Activated CD4-positive, alpha-beta memory T cell treated with anti-CD3 and anti-CD28 coated beads, Interleukin-2, amount 10 ng/mL, durations not matched to agents 7 days and 5 days (primary cell): ENCODE measurements at regions not wholly inside any gene's neighbourhood (a gene's known extent, or its start where the extent isn't known, plus 50 kb on each side); places are given as distances from the start of the nearest gene placed in this dataset.
"Not testable (repeated sequence)": the region's sequence is repeated elsewhere in the genome, so short reads cannot be mapped to it uniquely, and the experiment has no call there.

Experiments used
- CTCF ChIA-PET: fragments of 350-600 bp; sonication (Branson Sonifier 250); formaldehyde crosslinking; loops from one replicate; lab custom pipeline; 2021; ENCODE audit warnings: antibody characterized with exemption, inconsistent platforms; lab: Charles Lee
- POLR2A ChIA-PET: fragments of 350-600 bp; sonication (Branson Sonifier 250); formaldehyde crosslinking; loops from one replicate; lab custom pipeline; 2021; ENCODE audit warnings: antibody characterized with exemption; lab: Charles Lee
- DNase-seq: peaks from one replicate; pipeline ENCODE4 v3.0.0-alpha.2; 2020
- H3K27ac Mint-ChIP-seq: one replicate; pipeline ENCODE4 v1.8.0; 2021; ENCODE audit warnings: mild to moderate bottlenecking, mixed read lengths
- H3K27me3 Mint-ChIP-seq: one replicate; pipeline ENCODE4 v1.8.0; 2021; ENCODE audit warnings: mixed read lengths
- H3K36me3 Mint-ChIP-seq: one replicate; pipeline ENCODE4 v1.8.0; 2021; ENCODE audit warnings: low read depth, mixed read lengths
- H3K4me1 Mint-ChIP-seq: one replicate; pipeline ENCODE4 v1.8.0; 2021; ENCODE audit warnings: mixed read lengths
- H3K4me3 Mint-ChIP-seq: one replicate; pipeline ENCODE4 v1.8.0; 2021; ENCODE audit warnings: mild to moderate bottlenecking, mixed read lengths
- H3K9me3 Mint-ChIP-seq: one replicate; pipeline ENCODE4 v1.8.0; 2021; ENCODE audit warnings: mixed read lengths

DNA sequence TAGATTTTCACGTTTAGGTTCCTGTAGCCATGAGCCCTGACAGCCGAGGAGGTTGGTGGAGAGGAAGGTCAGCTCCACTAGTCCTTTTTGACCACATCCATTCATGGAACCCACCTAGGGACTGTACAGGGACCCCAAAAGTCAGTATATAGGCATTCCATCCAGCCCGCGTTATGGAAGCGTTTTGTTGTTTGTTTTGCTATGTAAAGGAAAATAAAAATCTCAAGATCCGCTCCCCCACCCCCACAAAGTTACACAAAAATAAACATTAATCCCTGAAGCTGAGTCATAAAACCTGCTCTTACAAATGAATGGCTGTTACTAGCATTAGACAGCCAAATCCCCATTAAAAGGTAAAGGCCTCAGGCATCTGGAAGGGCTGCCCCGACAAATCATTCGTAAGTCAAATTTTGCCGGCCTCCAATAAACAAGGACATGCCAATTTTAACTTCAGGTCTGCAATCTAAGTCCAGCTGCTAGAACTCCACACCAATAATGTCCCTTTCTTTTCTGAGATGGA lies 292.9 kb downstream of the MED10 start:
- Mint-ChIP-seq H3K4me1 (no peaks in the 10 kb centered on the region), H3K9me3 (peaks cover 4% of the 10 kb centered on the region), H3K4me3 (no peak overlapping the region), H3K27me3 (no peaks in the 10 kb centered on the region), H3K36me3 (no peaks in the 10 kb centered on the region), H3K27ac (no peak overlapping the region)
- ChIA-PET CTCF (no interaction called here), POLR2A (no interaction called here)
- no peak for DNase-seq

DNA sequence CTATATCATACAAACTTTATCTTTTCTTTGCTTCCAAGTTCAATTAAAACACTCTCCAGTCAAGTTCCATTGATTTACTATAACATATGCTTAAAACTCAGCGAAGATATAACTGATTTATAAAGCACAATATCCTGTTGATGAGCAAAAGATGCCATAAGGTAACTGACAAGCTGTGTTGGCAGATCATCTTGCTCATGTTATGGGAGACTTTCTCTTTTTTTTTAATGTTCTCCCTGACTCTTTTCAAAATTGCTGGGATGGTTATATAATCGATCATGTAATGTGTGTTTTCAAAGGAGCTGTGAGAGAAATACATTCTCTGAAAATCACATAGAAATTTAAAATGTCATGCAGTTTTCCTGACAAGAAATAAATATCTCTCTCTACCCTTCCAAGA lies 293.5 kb downstream of the MED10 start:
- Mint-ChIP-seq H3K36me3 (no peaks in the 10 kb centered on the region), H3K27ac (no peak overlapping the region), H3K4me1 (no peaks in the 10 kb centered on the region), H3K4me3 (no peak overlapping the region), H3K27me3 (no peaks in the 10 kb centered on the region), H3K9me3 (peaks cover 4% of the 10 kb centered on the region)
- CTCF ChIA-PET: no interaction called here
- DNase-seq: no peak
- POLR2A ChIA-PET: no interaction called here

DNA sequence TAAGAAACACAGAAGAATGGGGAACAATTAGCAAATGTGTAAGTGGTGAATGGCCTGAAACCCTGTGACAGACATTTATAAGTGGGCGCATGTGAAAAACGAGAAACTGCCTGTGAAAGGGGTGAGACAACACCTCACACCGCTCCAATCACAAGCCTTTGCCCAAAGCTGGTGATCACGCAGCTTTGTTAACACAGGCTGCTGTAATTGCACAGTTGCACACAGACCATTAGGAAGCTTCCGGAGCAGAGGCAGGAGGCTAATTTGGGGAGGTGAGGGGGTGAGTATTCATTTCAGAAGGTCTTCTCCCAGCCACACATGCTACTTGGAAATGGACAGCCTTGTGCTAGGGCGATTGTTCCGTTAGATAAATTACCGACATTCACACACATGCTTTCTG lies 294.0 kb downstream of the MED10 start:
- H3K4me1 Mint-ChIP-seq: no peaks in the 10 kb centered on the region
- H3K9me3 Mint-ChIP-seq: peaks cover 4% of the 10 kb centered on the region
- ChIA-PET CTCF (no interaction called here), POLR2A (no interaction called here)
- H3K36me3 Mint-ChIP-seq: no peaks in the 10 kb centered on the region
- H3K27ac Mint-ChIP-seq: no peak overlapping the region
- no peaks in the 10 kb centered on the region for H3K27me3 Mint-ChIP-seq
- no peak for DNase-seq
- H3K4me3 Mint-ChIP-seq: no peak overlapping the region

DNA sequence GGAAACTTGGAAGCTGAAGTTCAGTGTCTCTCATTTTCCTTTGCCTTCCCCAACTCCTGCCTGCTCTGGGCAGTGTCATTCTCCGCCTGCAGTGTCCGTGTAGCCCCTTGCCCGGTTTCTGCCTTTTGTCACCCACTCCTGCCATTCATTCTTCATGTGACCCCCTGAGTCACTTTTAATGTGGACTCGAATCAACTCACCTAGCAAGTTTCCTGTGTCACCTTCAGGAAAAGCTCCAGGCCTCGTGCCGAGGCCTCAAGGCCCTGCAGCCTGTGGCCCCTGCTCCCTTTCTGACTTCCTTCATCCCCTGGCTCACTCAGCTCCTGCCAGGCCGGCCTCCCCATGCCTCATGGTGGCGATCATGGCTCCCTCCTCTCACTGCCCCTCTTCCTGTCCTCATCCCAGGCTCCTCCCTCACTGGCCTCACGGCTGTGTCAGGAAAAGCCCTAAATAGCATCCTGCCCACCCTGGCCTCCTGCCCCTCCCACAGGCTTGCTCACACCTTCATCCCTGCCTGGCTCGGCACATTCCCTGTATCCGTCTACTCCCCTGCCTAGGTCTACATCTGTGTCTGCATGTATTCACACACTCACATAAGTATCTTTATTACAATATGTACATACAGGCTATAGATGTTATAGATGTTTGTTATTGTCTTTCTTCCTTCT lies 294.9 kb downstream of the MED10 start:
- no peak overlapping the region for H3K27ac Mint-ChIP-seq

DNA sequence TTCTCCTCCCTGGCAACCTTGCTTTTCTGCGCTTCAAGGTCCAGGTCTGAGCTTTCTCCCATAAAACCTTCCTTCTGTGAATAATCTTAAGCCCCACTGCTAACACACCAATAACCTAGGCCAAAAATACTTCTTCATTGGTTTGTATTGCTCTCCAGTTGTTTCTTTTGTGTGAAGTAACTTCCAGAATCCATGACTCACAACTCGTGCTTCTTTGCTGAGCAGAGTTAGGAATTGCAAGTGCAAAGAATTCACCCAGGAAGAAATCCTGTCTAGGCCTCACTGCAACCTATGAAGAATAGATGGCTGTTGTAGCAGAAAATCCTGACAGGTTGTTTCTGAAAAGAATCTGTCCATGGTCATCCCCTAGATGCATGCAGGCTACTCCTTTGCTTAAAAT lies 295.7 kb downstream of the MED10 start:
- no peak overlapping the region for H3K4me3 Mint-ChIP-seq
- ChIA-PET POLR2A (no interaction called here), CTCF (no interaction called here)
- no peak overlapping the region for H3K27ac Mint-ChIP-seq
- no peak for DNase-seq
- no peaks in the 10 kb centered on the region for H3K27me3 Mint-ChIP-seq
- peaks cover 4% of the 10 kb centered on the region for H3K9me3 Mint-ChIP-seq
- no peaks in the 10 kb centered on the region for H3K36me3 Mint-ChIP-seq
- H3K4me1 Mint-ChIP-seq: no peaks in the 10 kb centered on the region

More for the DNA sequence above, 294.9 kb downstream of the MED10 start:
- Mint-ChIP-seq H3K27me3 (no peaks in the 10 kb centered on the region), H3K36me3 (no peaks in the 10 kb centered on the region), H3K9me3 (peaks cover 4% of the 10 kb centered on the region), H3K4me3 (no peak overlapping the region), H3K4me1 (no peaks in the 10 kb centered on the region)
- DNase-seq: no peak
- ChIA-PET POLR2A (no interaction called here), CTCF (no interaction called here)

DNA sequence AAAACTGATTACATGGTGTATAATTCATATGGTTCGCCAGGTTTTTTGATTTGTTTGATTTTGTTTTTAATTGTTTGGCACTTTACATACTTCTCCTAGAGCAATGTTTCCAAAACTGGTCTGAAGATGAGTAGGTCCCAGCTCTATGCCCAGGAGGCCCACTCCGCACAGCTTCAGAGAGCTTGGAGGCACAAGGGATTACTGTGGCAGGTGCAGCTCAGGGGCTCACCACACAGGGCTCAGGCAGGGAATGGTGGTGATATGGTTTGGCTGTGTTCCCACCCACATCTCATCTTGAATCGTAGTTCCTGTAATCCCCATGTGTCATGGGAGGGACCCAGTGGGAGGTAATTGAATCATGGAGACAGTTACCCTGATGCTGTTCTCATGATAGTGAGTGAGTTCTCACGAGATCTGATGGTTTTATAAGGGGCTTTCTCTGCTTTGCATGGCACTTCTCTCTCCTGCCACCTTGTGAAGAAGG lies 296.6 kb downstream of the MED10 start:
- peaks cover 4% of the 10 kb centered on the region for H3K9me3 Mint-ChIP-seq
- ChIA-PET CTCF (no interaction called here), POLR2A (no interaction called here)
- H3K27me3 Mint-ChIP-seq: no peaks in the 10 kb centered on the region
- H3K4me1 Mint-ChIP-seq: no peaks in the 10 kb centered on the region
- no peak overlapping the region for H3K27ac Mint-ChIP-seq
- DNase-seq: no peak
- no peaks in the 10 kb centered on the region for H3K36me3 Mint-ChIP-seq
- no peak overlapping the region for H3K4me3 Mint-ChIP-seq

DNA sequence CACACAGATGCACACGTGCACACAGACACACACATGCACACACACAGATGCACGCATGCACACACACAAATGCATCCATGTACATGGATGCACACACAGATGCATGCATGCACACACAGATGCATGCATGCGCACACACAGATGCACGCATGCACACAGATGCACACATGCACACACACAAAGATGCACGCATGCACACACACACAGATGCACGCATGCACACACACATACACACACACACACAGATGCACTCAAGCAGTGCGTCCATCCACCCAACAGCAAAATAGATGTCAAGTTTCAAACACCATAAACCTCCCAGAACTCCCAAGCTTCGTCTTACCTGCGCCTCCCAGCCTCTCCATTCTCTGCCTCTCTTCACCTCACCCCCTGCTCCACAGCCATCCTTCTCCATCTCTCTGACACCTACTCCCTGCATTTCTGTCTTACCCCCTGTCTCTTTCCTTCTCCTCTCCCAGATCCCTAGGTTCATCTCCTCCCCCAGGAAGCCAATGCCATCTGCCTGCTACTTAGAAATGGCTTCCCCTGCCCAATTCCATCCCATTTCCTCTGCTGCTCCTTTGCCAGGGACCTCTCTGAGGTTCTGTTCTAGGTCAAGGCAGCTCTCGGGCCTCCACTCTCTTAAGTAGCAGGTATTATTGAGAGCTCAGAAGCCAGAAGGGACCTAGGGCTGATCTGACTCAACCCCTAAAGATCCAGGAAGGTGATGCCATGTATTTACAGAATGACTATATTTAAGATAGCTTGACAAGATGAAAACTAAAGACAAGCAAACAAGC lies 297.2 kb downstream of the MED10 start:
- no peaks in the 10 kb centered on the region for H3K36me3 Mint-ChIP-seq
- POLR2A ChIA-PET: no interaction called here
- H3K4me3 Mint-ChIP-seq: no peak overlapping the region
- CTCF ChIA-PET: no interaction called here
- H3K9me3 Mint-ChIP-seq: peaks cover 4% of the 10 kb centered on the region
- no peaks in the 10 kb centered on the region for H3K27me3 Mint-ChIP-seq
- H3K4me1 Mint-ChIP-seq: no peaks in the 10 kb centered on the region
- no peak for DNase-seq
- no peak overlapping the region for H3K27ac Mint-ChIP-seq

DNA sequence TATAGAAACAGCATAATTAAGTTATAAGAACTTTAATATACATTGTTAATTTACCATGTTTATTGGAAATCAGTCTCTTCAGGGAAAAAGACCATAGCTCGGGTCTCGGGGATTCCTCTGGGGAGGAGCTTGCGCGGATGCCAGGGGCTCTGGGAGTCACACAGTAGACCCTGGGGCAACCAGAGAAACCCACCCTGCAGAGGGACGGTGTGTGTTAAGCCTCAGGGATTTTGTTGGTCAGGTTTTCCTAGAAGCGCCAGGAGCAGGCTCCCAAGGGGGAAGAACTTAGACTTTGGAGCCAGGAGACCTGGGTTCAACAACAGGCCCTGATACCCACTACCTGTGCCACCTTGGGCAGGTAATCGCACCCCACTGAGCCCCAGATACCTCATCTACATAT lies 297.9 kb downstream of the MED10 start:
- Mint-ChIP-seq H3K4me3 (no peak overlapping the region), H3K36me3 (no peaks in the 10 kb centered on the region), H3K27me3 (no peaks in the 10 kb centered on the region), H3K9me3 (peaks cover 4% of the 10 kb centered on the region), H3K4me1 (no peaks in the 10 kb centered on the region), H3K27ac (no peak overlapping the region)
- no peak for DNase-seq
- ChIA-PET POLR2A (no interaction called here), CTCF (no interaction called here)

DNA sequence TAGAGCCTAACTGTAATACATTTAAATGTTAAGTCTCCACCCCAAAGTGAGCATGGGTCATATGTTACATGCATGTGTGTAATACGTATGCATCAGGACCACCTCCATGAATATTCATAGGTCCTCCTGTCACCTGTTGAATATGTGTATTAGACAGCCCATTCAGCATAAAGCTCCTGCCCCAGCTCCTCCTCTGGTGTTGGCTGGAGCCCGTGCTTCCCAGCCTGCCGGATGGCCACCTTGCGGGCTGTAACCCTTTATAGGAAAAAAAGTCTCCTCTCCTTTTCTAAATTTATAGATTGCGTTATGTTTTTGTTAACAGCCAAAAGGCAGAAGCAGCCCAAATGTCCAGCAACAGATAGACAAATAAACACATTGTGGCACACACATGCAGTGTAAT lies 299.5 kb downstream of the MED10 start:
- no peak for DNase-seq
- no peaks in the 10 kb centered on the region for H3K4me1 Mint-ChIP-seq
- no peak overlapping the region for H3K27ac Mint-ChIP-seq
- no peaks in the 10 kb centered on the region for H3K36me3 Mint-ChIP-seq
- ChIA-PET CTCF (no interaction called here), POLR2A (no interaction called here)
- peaks cover 4% of the 10 kb centered on the region for H3K9me3 Mint-ChIP-seq
- no peak overlapping the region for H3K4me3 Mint-ChIP-seq
- no peaks in the 10 kb centered on the region for H3K27me3 Mint-ChIP-seq

DNA sequence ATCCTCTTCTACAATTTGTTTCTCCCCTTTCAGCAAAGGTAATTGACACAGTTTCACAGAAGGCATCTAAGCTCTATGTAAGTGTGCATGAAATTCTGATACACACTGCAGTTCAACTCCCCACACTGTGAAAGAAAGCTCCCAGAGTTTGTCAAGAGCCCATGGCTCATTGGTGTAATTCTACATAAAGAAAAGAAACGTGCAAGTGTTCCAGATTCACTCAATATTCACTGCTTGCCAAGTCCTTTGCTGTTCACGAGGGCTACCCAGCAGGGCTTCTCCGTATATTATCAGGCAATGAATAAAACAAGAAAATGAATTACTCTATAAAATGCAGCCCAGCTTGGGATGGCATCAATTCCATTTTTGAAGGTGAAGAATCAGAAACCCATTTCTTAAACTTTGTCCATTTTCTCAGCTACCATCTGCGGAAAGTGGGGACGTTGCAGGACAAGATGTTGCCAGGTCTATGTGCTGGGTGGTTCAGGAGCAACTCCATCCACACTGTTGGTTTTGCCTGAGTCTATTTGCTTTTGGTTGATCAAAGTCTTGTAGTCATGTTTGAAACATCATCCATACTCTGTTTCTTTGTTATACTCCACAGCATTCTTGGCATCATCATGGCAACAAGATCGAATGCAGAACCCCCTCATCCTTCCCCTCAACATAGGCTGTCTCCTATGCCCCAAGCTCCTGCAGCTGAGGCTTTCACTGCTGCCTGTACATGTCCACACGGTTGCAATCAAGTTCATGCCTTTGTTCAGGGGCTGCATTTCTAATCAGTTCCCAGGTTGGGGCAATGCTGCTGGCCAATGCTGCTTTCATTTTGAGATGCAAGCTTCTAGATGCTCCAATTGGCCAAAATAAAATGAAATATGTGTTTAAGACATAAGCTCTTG lies 301.8 kb downstream of the MED10 start:
- Mint-ChIP-seq H3K4me1 (no peaks in the 10 kb centered on the region), H3K9me3 (peaks cover 5% of the 10 kb centered on the region), H3K27ac (no peak overlapping the region), H3K36me3 (no peaks in the 10 kb centered on the region), H3K27me3 (no peaks in the 10 kb centered on the region), H3K4me3 (no peak overlapping the region)
- DNase-seq: no peak
- ChIA-PET CTCF (no interaction called here), POLR2A (no interaction called here)

DNA sequence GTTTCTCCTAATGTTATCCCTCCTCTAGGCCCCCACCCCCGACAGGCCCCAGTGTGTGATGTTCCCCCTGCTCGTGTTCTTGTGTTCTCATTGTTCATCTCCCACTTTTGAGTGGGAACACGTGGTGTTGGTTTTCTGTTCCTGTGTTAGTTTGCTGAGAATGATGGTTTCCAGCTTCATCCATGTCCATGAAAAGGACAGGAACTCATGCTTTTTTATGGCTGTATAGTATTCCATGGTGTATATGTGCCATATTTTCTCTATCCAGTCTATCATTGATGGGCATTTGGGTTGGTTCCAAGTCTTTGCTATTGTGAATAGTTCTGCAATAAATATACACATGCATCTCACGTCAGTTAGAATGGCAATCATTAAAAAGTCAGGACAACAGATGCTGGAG lies 305.9 kb downstream of the MED10 start:
- CTCF ChIA-PET, H3K4me1 Mint-ChIP-seq: not testable (repeated sequence)

DNA sequence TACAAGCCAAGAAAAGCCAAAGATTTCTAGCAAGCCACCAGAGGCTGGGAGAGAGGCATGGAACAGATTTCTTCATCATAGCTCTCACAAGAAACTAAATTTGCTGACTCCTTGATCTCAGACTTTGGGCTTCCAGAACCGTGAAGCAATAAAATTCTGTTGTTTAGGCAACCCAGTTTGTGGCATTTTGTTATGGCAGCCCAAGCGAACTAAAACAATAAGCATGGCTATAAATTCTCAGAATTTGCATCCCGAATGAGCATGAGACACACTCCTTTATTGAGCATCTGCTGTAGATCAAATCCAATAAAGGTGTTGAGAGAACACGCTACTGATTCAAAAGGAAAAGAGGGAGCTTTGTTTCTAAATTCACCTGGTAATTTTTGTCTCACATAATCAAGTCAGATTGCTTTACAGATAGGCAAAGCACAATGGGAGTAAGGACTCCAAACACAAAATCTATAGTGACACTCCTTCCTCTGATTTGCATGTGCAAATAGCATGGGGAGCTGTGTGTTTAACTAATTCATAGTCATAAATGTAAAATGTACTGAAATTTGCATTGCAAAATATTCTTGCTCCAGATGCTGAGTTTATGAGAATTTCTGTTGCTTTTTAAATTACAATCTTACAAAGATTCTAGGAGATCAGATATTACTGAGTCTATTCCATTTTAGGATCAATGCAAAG lies 308.7 kb downstream of the MED10 start:
- POLR2A ChIA-PET: no interaction called here
- H3K9me3 Mint-ChIP-seq: peaks cover 3% of the 10 kb centered on the region
- CTCF ChIA-PET: no interaction called here
- H3K27ac Mint-ChIP-seq: no peak overlapping the region
- H3K36me3 Mint-ChIP-seq: no peaks in the 10 kb centered on the region
- H3K4me3 Mint-ChIP-seq: no peak overlapping the region
- no peak for DNase-seq
- H3K27me3 Mint-ChIP-seq: no peaks in the 10 kb centered on the region
- no peaks in the 10 kb centered on the region for H3K4me1 Mint-ChIP-seq

More for the DNA sequence above, 305.9 kb downstream of the MED10 start:
- H3K36me3 Mint-ChIP-seq, H3K27ac Mint-ChIP-seq, DNase-seq, H3K27me3 Mint-ChIP-seq, POLR2A ChIA-PET, H3K4me3 Mint-ChIP-seq, H3K9me3 Mint-ChIP-seq: not testable (repeated sequence)
